ENCODE measurements at regions not wholly inside any gene's neighbourhood (a gene's known extent, or its start where the extent isn't known, plus 50 kb on each side); places are given as distances from the start of the nearest gene placed in this dataset.

DNA sequence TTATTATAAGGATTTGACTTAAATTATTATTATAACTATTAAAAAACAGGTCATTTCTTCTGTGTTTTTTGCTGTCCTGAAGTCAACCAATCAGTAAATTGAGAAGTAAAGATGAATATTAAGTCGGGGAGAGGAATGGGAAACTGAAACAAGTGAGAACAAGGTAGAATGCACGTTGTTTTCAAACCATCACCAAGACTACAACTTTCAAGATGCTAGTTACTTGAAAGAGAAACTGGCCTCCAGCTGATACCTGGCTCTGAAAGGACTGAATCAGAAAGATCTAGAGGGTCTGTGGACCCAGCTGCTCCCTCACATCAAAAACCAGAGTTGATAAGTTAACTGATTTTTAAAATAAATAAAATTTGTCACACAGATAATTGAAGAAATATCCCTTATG is 1301.5 kb upstream of the ATXN8OS start:
- Histone ChIP-seq H3K27ac (ENCODE audit: extremely low read depth, low read depth, low read length) (no peak overlapping the region), H3K36me3 (ENCODE audit: control insufficient read depth in 2 of 2, insufficient read depth in 1 of 2, low read length in 2 of 2) (no peaks in the 10 kb centered on the region), H3K9me3 (ENCODE audit: control insufficient read depth, insufficient read depth, low read depth, low read length) (no peaks in the 10 kb centered on the region), H3K4me1 (ENCODE audit: control insufficient read depth, insufficient read depth, low read length) (no peaks in the 10 kb centered on the region), H3K4me3 (ENCODE audit: low read depth, low read length) (no peak overlapping the region)
- ChIA-PET CTCF (no interaction called here), POLR2A (no interaction called here)
- no peak for TF ChIP-seq GLI2 (tag by site-specific recombination; IDR thresholded peaks at IDR 0.05; ENCODE audit: borderline replicate concordance, low read depth)
- TF ChIP-seq ZNF707 (tag by site-specific recombination; IDR thresholded peaks at IDR 0.05) = no peak
- TF ChIP-seq SALL2 (tag by site-specific recombination; IDR thresholded peaks at IDR 0.05; ENCODE audit: borderline replicate concordance) = no peak
- no peak for TF ChIP-seq BCL11A (tag by site-specific recombination; IDR thresholded peaks at IDR 0.05; ENCODE audit: low read depth)
- TF ChIP-seq ZNF549 (tag by site-specific recombination; IDR thresholded peaks at IDR 0.05) = no peak
- no peak for TF ChIP-seq ZNF624 (tag by site-specific recombination; IDR thresholded peaks at IDR 0.05)
- no peak for TF ChIP-seq ZNF121 (tag by site-specific recombination; IDR thresholded peaks at IDR 0.05)
- no peak for TF ChIP-seq EGR2 (tag by site-specific recombination; IDR thresholded peaks at IDR 0.05; ENCODE audit: low read depth)
- TF ChIP-seq ZBTB1 (tag by site-specific recombination; IDR thresholded peaks at IDR 0.05) = no peak
- TF ChIP-seq, protein P1, sequence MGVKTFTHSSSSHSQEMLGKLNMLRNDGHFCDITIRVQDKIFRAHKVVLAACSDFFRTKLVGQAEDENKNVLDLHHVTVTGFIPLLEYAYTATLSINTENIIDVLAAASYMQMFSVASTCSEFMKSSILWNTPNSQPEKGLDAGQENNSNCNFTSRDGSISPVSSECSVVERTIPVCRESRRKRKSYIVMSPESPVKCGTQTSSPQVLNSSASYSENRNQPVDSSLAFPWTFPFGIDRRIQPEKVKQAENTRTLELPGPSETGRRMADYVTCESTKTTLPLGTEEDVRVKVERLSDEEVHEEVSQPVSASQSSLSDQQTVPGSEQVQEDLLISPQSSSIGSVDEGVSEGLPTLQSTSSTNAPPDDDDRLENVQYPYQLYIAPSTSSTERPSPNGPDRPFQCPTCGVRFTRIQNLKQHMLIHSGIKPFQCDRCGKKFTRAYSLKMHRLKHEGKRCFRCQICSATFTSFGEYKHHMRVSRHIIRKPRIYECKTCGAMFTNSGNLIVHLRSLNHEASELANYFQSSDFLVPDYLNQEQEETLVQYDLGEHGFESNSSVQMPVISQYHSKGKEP (tag by site-specific recombination; IDR thresholded peaks at IDR 0.05) = no peak
- no peak for TF ChIP-seq ZNF302 (tag by site-specific recombination; IDR thresholded peaks at IDR 0.05; ENCODE audit: low read depth)
- no peak for TF ChIP-seq ZNF776 (tag by site-specific recombination; IDR thresholded peaks at IDR 0.05; ENCODE audit: borderline replicate concordance)
- no peak for TF ChIP-seq GLIS2 (tag by site-specific recombination; IDR thresholded peaks at IDR 0.05)
- TF ChIP-seq ZNF777 (tag by site-specific recombination; IDR thresholded peaks at IDR 0.05; ENCODE audit: borderline replicate concordance) = no peak
- TF ChIP-seq ZNF266 (tag by site-specific recombination; IDR thresholded peaks at IDR 0.05; ENCODE audit: low read depth) = no peak
- no peak for TF ChIP-seq ZBTB7A (tag by site-specific recombination; IDR thresholded peaks at IDR 0.05; ENCODE audit: low read depth)
- TF ChIP-seq, protein P2, sequence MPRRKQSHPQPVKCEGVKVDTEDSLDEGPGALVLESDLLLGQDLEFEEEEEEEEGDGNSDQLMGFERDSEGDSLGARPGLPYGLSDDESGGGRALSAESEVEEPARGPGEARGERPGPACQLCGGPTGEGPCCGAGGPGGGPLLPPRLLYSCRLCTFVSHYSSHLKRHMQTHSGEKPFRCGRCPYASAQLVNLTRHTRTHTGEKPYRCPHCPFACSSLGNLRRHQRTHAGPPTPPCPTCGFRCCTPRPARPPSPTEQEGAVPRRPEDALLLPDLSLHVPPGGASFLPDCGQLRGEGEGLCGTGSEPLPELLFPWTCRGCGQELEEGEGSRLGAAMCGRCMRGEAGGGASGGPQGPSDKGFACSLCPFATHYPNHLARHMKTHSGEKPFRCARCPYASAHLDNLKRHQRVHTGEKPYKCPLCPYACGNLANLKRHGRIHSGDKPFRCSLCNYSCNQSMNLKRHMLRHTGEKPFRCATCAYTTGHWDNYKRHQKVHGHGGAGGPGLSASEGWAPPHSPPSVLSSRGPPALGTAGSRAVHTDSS (tag by site-specific recombination; IDR thresholded peaks at IDR 0.05) = no peak
- no peak for TF ChIP-seq ZNF26 (tag by site-specific recombination; IDR thresholded peaks at IDR 0.05)

DNA sequence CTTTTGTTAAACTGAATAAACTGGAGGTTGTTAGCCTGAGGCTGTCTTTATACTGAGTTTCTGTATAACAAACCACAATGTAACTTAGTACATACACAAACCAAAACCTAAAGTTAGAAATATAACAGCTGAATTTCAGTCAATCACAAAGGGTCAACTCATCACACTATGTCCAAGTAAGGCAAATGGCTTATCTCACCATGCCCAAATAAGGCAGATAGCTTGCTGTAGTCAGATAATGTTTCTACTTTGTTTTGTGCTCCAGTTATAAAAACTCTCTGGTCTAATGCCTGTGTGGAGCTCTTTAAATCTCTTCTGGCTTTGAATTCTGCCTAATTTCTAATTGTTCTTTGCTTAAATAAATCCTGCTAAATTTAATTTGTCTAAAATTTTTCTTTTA is 1323.4 kb upstream of the ATXN8OS start:
- ChIA-PET POLR2A (no interaction called here), CTCF (no interaction called here)
- no peaks in the 10 kb centered on the region for H3K4me1 ChIP-seq (ENCODE audit: control insufficient read depth, insufficient read depth, low read length)
- no peak overlapping the region for H3K27ac ChIP-seq (ENCODE audit: extremely low read depth, low read depth, low read length)
- H3K4me3 ChIP-seq (ENCODE audit: low read depth, low read length) = no peak overlapping the region
- TF ChIP-seq ZBTB7A (tag by site-specific recombination; IDR thresholded peaks at IDR 0.05; ENCODE audit: low read depth) = no peak
- TF ChIP-seq ZNF398 (tag by site-specific recombination; IDR thresholded peaks at IDR 0.05) = no peak
- no peak for TF ChIP-seq ZNF473 (tag by site-specific recombination; IDR thresholded peaks at IDR 0.05)
- no peak for TF ChIP-seq INSM2 (tag by site-specific recombination; IDR thresholded peaks at IDR 0.05)
- no peak for TF ChIP-seq ZNF132 (tag by site-specific recombination; IDR thresholded peaks at IDR 0.05; ENCODE audit: borderline replicate concordance)
- TF ChIP-seq ZNF138 (tag by site-specific recombination; IDR thresholded peaks at IDR 0.05; ENCODE audit: borderline replicate concordance) = no peak
- TF ChIP-seq REST (tag by site-specific recombination; IDR thresholded peaks at IDR 0.05) = no peak
- no peaks in the 10 kb centered on the region for H3K36me3 ChIP-seq (ENCODE audit: control insufficient read depth in 2 of 2, insufficient read depth in 1 of 2, low read length in 2 of 2)
- H3K9me3 ChIP-seq (ENCODE audit: control insufficient read depth, insufficient read depth, low read depth, low read length) = no peaks in the 10 kb centered on the region
